Left ventricle myocardium superior (tissue), 1 donor: ENCODE measurements at regions not wholly inside any gene's neighbourhood (a gene's known extent, or its start where the extent isn't known, plus 50 kb on each side); places are given as distances from the start of the nearest gene placed in this dataset.

Experiments used
- ATAC-seq: fragments of 200-7000 bp; cut with Tn5 transposase; one replicate; pipeline ENCODE4 v1.9.1; 2020; ENCODE audit warnings: mild to moderate bottlenecking, moderate library complexity
- DNase-seq: peaks from one replicate; pipeline ENCODE4 v3.0.0-alpha.2; 2020
- intact Hi-C: fragments of 100-400 bp; cut with micrococcal nuclease; formaldehyde crosslinking; loops from one replicate; pipeline ENCODE4 v1.11.0; 2022
- donor health status: DM: no; HTN: yes; CAD: no; lungs with severe emphysema.

DNA sequence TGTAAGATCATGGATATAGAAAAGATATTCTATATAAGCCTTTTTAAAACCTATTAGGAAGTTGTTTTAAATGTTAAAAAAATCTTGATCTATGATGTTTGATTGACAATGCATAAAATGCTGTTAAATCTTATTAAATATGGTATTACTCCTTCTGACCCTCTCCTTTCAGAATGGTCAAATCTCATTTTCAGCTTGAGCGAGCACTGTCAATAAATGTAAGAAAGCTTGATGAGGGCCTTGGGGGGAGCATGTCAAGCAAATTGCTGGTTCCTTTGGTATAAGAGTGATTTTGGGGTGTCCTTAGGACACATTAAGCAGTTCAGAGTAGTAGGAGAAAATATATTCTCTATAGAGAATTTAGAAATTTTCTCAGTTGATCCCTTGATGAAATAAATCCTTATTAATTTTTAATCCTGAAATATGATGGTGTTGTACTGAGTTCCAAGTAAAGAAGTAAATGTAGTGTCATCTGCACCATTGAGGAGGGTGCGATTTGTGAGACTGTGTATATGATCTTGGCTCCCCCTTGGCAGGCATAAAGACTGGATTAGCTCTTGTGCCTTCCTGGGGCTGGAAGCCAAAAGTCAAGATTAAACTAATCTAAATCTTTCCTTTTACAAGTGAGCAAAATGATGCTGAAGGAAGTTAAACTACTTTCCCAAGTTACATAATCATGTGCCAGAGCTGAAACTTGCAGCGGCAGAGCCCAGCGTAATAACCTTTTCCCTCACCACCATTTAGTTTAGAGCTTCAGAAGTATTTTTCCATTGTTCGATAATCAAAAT is 82.6 kb upstream of the ANK2 start:
- intact Hi-C loops, result no loop called here
- ATAC-seq, result no peak
- no peak for DNase-seq

DNA sequence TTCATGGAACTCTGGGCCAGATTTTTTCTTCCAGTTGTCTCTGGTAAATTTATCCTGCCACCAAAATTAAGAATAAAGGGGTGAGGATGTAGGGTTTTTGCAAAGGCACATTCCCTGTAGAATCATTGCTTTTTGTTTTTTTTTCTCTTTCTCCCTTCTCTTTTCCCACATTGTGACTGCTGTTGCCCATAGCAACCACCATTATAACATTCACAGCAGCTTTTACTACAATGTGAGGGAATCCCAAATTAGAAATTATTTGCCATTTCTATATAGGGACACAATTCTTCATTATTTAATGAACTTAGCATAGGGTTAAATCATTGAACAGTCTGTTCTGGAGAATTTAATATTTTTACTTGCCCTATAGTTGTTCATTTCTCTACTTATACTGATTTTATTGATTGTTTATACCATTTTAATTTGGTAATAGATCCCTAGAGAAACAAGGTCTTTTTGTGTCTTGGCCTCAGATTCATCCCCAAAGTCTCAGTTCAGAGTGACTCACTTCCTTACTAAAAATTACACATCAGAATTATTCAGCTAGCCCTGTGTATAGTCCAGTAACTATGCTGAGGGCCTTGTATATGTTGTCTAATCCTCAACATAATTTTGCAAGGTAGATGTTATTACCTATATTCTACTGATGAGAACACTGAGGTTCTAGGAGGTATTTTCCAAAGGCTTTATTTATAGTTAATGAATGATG is 80.8 kb upstream of the ANK2 start:
- no peak for ATAC-seq
- no peak for DNase-seq
- intact Hi-C loops, result no loop called here

GRCh38 chr4:112970903-112971302 is 78.5 kb upstream of the ANK2 start:
- ATAC-seq, result no peak
- intact Hi-C loops, result no loop called here

DNA sequence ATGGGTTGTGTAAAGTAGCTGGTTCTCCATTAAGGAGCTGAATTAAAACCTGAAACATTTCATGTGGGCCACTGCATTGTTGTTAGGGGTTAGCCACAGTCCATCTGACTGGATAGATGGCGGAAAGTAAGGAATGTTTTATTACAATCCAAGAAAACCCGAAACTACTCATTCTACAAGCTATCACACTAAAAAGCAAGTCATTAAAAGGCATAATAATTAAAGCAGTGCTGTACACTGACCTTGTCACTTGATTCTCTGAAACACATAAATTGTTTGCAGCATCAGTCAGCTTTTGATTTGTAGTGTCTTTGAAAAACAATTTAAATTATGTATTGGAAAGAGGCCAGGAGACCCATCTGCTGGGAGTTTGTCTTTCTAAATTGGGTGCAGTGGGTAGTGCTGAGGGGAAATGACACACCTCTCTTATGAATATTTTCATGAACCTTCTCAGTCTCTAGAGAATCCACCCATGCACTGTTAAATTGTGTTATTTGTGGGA is 75.7 kb upstream of the ANK2 start:
- intact Hi-C loops, result no loop called here
- DNase-seq (no peak), ATAC-seq (no peak)

More at GRCh38 chr4:112970903-112971302, 78.5 kb upstream of the ANK2 start:
- no peak for DNase-seq

DNA sequence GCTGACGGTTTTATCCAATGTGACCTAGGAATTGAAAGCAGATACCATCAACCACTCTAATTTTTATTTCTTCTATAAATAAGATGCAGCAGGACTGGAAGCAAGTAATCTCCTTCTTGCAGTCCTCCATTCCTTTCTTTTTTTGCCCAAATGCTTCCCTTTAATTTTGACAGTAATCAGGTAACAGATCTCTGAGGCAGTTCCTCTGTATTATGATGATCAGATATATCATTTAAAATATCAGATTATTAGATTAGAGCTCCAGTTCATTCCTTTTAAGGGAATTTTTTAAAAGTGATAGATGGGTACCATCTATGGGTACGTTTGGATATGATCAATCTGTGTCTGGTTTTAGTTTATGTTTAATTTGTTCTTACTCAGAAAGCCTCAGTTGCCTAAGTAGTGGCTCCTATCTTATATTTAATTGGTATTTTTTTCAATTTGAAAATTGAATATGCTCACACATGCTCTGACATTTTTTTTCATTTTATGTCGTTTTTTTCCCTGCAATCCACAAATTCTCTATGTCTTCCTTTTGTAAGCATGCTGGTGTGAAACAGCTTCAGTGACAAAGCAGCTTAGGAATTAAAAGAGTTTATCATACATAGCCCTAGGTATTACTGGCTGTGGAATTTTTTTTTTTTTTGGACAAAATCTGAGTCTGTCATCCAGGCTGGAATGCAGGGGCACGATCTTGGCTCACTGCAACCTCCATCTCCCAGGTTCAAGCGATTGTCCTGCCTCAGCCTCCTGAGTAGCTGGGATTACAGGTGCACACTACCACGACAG is 73.7 kb upstream of the ANK2 start:
- DNase-seq, result no peak
- no peak for ATAC-seq
- intact Hi-C loops, result no loop called here

- ATAC-seq, result no peak
- intact Hi-C loops, result no loop called here
- DNase-seq, result no peak
Observed at GRCh38 chr4:112978691-112979472, 70.6 kb upstream of the ANK2 start.

DNA sequence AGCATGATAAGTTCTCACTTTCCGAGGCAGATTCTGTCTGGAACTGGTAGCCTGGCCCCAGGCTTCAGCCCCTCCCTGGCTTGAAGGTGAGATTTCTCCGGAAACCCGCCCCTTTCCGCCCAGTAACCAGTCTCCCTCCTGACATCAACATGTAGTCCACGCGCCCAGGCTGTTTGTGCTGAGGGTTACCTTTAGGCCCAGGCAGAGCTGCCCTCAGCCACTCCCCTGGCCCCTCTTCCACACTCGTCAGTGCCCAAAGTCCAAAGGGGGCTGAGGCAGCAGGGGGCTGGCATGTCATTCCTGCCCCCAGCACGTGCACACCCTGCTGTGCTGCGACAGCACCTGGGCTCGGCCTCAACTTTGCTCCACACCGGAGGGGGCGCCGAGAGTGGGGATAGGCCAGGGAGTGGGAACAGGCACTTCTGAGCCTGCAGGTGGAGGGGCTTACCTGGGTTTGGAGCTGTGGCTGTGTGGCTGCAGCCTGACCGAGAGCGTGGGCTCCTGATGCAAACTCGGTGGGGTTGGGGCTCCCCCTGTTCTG is 69.5 kb upstream of the ANK2 start:
- no peak for ATAC-seq
- intact Hi-C loops, result no loop called here
- DNase-seq, result no peak

DNA sequence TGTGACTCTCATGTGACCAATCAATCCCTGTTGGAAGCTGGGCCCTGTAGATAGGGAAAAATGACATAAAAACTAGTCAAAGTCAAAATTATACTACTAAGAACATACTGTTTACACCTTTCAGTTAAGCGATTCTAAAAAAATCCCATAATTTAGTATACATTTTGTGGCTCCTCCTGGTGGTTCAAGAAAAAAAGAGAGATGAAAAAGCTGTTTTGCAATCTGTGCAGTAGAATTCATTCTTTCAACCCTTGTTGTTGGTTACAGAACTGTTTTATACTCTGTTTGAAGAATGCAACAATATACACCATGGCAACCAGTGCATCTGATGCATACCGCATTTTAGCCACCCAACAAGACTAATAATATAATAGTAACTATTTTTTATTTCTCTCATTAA is 66.8 kb upstream of the ANK2 start:
- DNase-seq (no peak), ATAC-seq (no peak)

GRCh38 chr4:112994732-112995464 is 54.6 kb upstream of the ANK2 start:
- intact Hi-C loops, result no loop called here
- ATAC-seq (no peak), DNase-seq (no peak)

More for the DNA sequence above, 66.8 kb upstream of the ANK2 start:
- intact Hi-C loops, result no loop called here
